RPMI7951 (cell line): ENCODE measurements at regions not wholly inside any gene's neighbourhood (a gene's known extent, or its start where the extent isn't known, plus 50 kb on each side); places are given as distances from the start of the nearest gene placed in this dataset.

ENCODE experiments used
- DNase-seq: peaks from one replicate; pipeline ENCODE4 v3.0.0-alpha.2; 2012; ENCODE audit warnings: low read depth

DNA sequence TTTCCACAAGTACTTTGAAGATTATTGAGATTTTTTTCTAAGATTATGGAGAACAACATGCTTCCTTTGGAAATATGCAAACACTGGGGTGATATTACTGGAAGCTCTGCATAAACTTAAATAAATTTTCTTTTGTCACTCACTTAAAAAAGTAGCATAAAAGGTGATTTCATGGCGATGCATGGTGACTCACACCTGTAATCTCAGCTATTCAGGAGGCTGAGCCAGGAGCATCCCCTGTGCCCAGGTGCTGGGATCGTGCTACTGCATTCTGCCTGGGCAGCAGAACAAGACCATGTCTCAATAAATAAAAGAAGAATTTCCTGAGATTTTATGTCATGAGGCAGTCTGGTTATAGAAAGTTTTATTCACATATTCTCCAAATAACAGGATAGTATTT, 679.1 kb upstream of the CDH2 start:
- no peak for DNase-seq

GRCh38 chr18:28855524-28855923, 678.6 kb upstream of the CDH2 start:
- no peak for DNase-seq

DNA sequence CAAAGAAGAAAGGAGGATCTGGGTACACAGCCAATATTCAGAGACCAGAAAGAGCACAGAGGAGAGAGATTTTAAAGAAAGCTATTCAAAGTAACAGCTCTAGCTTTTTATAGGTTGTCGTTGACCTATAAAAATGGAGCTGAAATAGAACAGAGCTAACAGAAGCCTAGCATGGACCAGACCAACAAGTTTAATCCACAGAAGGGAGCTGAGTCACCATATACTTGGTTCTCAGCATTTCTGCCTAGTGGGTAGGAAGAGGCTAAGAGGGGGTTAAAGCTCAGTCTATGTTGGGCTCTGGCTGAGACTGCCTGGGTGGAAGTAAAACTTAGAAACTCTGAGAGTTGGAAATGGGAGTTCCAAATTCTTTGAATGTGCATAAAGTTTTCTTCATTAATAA, 678.0 kb upstream of the CDH2 start:
- DNase-seq, result peak; percentile 22

DNA sequence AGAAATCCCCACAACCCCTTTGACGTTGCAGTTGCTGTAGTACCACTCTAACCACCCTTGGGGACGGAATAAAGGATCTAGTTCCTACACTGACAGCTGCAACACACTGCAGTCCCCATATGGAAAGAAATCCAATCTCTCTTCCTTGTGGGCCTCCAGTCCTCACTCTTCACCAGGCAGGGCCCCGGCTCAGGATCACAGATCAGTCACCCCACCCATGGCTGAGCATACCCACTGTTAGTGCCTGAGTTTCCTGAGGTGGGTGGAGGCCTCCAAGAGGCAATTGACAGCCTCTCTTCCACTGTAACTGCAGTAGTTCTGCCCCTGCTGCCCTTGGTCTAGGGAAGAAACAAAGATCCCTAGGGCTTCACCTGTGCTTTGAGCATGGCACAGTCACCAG, 670.0 kb upstream of the CDH2 start:
- DNase-seq, result no peak

DNA sequence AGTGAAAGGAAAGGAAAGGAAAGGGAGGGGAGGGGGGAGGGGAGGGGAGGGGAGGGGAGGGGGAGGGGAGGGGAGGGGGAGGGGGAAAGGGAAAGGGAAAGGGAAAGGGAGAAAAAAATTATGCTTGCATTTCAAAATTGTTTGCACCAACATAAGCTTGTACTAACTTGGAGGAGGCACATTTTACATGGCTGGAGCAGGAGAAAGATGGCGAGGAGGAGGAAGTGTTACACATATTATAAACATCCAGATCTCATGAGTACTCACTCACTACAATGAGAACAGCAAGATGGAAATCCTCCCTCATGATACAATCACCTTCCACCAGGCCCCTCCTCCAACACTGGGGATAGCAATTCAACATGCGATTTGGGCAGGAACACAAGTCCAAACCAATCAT, 660.2 kb upstream of the CDH2 start:
- no peak for DNase-seq

DNA sequence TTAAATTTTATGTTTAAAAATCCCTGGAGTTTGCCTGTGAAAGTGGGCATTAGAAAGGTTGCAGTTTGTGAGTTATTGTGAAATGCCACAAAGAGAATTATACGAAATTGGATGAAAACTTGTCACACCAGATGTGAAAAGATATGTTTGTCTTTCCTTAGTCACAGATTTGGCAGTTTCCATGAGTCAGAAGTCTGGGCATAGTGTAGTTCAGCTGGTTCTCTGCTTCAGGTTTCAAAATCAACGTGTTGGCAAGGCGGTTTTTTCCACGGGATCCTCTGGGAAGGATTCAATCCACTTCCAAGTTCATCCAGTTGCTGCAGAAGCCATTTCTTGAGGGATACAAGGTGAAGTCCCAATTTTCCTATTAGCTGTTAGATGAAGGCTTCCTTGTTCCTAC, 658.0 kb upstream of the CDH2 start:
- peak; percentile 87 for DNase-seq

- DNase-seq, result no peak
Measured at GRCh38 chr18:28831908-28832307, 655.0 kb upstream of the CDH2 start.

GRCh38 chr18:28831476-28831875, 654.5 kb upstream of the CDH2 start:
- no peak for DNase-seq

DNA sequence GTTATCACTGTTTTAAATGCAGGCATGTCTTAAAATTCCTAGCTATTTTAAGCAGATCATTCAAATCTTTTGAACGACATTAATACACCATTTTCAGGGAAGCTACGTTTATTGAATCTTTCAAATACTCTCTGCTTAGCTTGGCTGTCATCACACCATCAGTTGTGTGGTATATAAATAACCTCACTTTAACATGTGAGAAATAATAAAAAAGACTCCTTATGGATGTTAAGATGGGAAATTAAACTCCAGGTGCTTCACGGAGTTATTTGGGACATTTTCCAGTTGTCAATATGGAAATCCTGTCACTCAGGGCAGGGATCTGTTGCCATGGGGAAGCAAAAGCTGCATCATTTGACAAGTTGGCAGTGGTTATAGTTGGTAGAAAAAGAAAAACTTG, 649.2 kb upstream of the CDH2 start:
- DNase-seq, result no peak

GRCh38 chr18:28824183-28824574, 647.2 kb upstream of the CDH2 start:
- DNase-seq, result no peak

DNA sequence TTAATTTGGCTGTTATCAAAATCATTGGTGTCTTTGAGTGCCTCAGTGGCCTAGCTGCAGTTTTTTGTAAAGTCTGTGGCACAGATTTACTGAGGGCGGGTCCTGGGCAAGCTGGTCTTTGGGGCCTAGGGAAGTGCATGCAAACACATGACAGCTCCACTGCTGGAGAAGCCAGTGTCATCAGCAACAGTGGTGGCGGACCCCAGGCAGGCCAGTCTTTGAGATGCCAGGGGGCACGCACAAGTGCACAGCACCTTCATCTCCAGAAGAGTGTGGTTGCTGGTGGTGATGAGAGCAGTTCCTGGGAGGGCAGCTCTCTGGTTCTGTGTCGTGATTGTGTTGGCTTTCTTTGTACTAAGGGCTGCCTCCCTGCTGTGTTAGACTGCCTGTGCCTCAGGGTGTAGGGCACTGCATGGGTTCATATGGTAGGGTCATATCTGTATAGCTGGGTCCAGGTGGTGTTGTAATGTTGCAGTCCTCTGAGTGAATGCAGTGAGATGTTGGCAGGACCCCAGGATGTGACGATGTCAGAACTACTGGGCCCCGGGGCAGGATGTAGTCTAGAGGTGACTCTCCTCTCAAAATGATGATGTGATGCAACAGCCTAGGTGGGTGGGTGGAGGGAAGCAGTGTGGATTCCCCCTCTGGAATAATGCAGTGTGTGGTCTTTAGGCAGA, 646.7 kb upstream of the CDH2 start:
- DNase-seq, result peak; percentile 69

- no peak for DNase-seq
Measured at GRCh38 chr18:28820353-28820752, 643.4 kb upstream of the CDH2 start.

- DNase-seq, result no peak
Measured at GRCh38 chr18:28816155-28816554, 639.2 kb upstream of the CDH2 start.

DNA sequence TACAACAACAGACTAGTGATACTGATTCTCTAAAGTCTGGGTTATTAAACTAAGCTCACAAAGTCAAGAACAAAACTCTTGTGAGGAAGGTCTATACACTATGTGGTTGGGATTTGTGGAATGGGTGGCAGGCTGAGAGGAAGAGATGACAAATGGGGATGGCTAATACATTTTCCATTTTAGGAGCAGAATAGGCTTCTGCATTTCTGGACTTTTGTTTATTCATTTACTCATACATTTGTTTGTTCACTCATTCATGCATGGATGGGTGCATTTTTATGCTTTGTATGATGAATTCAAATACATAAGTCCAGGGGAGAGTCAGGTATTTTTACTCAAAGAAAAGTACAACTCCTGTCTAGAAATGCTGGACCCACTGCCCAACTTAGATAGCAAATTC, 637.4 kb upstream of the CDH2 start:
- no peak for DNase-seq

- DNase-seq, result no peak
Measured at GRCh38 chr18:28808373-28808772, 631.4 kb upstream of the CDH2 start.

GRCh38 chr18:28805491-28805890, 628.6 kb upstream of the CDH2 start:
- DNase-seq, result no peak

- no peak for DNase-seq
Measured at GRCh38 chr18:28804512-28805202, 627.7 kb upstream of the CDH2 start.

- DNase-seq, result peak; percentile 84
Measured at GRCh38 chr18:28802546-28802945, 625.6 kb upstream of the CDH2 start.

- peak; percentile 47 for DNase-seq
Measured at GRCh38 chr18:28801876-28802275, 624.9 kb upstream of the CDH2 start.

DNA sequence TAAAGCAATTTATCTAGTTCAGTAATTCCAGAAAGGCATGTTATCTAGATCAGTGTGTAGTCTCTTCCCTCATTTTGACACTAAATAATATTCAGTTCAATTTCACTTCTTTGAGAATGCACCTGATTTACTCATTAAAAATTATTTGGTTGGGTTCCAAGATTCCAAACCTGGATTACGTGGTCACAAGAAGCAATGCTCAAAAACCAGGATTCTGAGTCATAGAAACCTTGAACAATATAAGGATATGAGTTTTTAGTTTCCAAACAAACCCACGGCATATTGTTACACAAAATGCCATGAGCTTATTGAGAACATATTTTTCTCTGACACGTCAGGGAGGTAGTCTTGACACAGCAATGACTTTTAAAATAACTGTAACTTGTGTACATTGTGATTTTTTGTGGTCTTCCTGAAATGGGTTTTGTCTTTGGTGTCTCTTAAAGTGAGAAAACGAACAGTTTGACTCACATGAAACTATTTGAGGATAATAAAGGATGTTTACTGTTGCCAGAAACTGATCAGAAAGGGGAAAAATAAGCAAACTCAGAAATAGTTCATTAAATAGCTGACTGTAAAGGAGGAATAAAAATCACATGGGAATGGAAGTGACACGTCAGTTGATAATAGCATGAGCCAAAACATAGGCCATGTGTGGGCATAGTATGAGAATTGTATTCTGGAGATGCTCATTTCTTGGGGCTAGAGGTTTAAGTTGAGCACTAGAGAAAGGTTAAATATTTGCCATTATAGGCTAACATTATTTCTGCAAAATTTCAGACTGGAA, 617.7 kb upstream of the CDH2 start:
- peak; percentile 51 for DNase-seq

- no peak for DNase-seq
Measured at GRCh38 chr18:28793901-28794300, 617.0 kb upstream of the CDH2 start.

- no peak for DNase-seq
Measured at GRCh38 chr18:28792404-28793086, 615.6 kb upstream of the CDH2 start.
